ENCODE measurements at regions not wholly inside any gene's neighbourhood (a gene's known extent, or its start where the extent isn't known, plus 50 kb on each side); places are given as distances from the start of the nearest gene placed in this dataset.
"Not testable (repeated sequence)": the region's sequence is repeated elsewhere in the genome, so short reads cannot be mapped to it uniquely, and the experiment has no call there.

DNA sequence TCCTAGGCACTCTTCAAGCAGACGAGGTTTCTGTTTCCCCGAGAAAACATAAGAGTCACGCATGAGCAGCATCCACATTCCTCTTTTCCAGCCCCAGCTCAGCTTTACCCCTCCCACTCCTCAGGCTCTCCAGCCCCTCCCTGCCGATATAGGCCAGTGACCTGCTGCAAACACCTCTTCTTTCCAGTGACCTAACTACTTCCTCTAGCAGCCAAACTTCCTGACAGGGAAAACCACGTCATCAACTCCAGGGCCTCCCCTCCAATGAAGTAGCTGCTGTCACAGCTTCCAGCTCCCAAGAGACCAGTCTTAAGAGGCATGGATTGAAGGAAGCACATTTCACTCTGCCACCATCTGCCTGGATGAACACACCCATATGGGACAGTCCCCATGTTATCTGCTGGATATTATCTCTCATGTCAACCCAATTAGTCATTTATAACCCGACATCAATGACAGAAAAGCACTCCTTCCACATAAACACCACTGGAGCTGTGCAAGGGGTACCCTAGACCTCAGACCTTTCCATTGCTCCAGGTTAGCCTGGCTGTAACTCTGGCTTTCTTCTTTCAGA lies 878.3 kb downstream of the TUBA3C start:
- TF ChIP-seq, protein P1, sequence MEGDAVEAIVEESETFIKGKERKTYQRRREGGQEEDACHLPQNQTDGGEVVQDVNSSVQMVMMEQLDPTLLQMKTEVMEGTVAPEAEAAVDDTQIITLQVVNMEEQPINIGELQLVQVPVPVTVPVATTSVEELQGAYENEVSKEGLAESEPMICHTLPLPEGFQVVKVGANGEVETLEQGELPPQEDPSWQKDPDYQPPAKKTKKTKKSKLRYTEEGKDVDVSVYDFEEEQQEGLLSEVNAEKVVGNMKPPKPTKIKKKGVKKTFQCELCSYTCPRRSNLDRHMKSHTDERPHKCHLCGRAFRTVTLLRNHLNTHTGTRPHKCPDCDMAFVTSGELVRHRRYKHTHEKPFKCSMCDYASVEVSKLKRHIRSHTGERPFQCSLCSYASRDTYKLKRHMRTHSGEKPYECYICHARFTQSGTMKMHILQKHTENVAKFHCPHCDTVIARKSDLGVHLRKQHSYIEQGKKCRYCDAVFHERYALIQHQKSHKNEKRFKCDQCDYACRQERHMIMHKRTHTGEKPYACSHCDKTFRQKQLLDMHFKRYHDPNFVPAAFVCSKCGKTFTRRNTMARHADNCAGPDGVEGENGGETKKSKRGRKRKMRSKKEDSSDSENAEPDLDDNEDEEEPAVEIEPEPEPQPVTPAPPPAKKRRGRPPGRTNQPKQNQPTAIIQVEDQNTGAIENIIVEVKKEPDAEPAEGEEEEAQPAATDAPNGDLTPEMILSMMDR (IDR thresholded peaks at IDR 0.05; ENCODE audit: low read depth, low read length), result not testable (repeated sequence)
- TF ChIP-seq EZH2phosphoT487 (IDR thresholded peaks at IDR 0.05; ENCODE audit: low read depth), result not testable (repeated sequence)
